NCI-H2081 treated with DMSO at 0.1 percent for 48 hours (cell line): ENCODE measurements at regions not wholly inside any gene's neighbourhood (a gene's known extent, or its start where the extent isn't known, plus 50 kb on each side); places are given as distances from the start of the nearest gene placed in this dataset.
"Not testable (repeated sequence)": the region's sequence is repeated elsewhere in the genome, so short reads cannot be mapped to it uniquely, and the experiment has no call there.

Experiments
- DNase-seq: peaks from one replicate; lab custom pipeline; 2025; lab: John Stamatoyannopoulos, UW

- not testable (repeated sequence) for DNase-seq
Measured at GRCh38 chr2:16970948-16971347, 305.3 kb upstream of the CYRIA start.

GRCh38 chr2:16962505-16962904 is 296.9 kb upstream of the CYRIA start:
- no peak for DNase-seq

GRCh38 chr2:16960579-16960978 is 294.9 kb upstream of the CYRIA start:
- DNase-seq: no peak

GRCh38 chr2:16958266-16958665 is 292.6 kb upstream of the CYRIA start:
- no peak for DNase-seq

GRCh38 chr2:16952805-16953204 is 287.2 kb upstream of the CYRIA start:
- DNase-seq: no peak

- DNase-seq: no peak
Measured at GRCh38 chr2:16952368-16952767, 286.7 kb upstream of the CYRIA start.

GRCh38 chr2:16950436-16950835 is 284.8 kb upstream of the CYRIA start:
- no peak for DNase-seq

GRCh38 chr2:16948710-16949109 is 283.1 kb upstream of the CYRIA start:
- DNase-seq: no peak

GRCh38 chr2:16948053-16948452 is 282.4 kb upstream of the CYRIA start:
- peak; percentile 39 for DNase-seq

GRCh38 chr2:16943279-16943958 is 277.8 kb upstream of the CYRIA start:
- DNase-seq: no peak

- DNase-seq: no peak
Measured at GRCh38 chr2:16940214-16940613, 274.6 kb upstream of the CYRIA start.

- DNase-seq: no peak
Measured at GRCh38 chr2:16939771-16940170, 274.1 kb upstream of the CYRIA start.

GRCh38 chr2:16933355-16933754 is 267.7 kb upstream of the CYRIA start:
- DNase-seq: no peak

- no peak for DNase-seq
Measured at GRCh38 chr2:16932826-16933225, 267.2 kb upstream of the CYRIA start.

GRCh38 chr2:16931441-16931840 is 265.8 kb upstream of the CYRIA start:
- DNase-seq: no peak

GRCh38 chr2:16927398-16927797 is 261.8 kb upstream of the CYRIA start:
- DNase-seq: no peak

GRCh38 chr2:16925145-16925544 is 259.5 kb upstream of the CYRIA start:
- no peak for DNase-seq

GRCh38 chr2:16915341-16915755 is 249.7 kb upstream of the CYRIA start:
- DNase-seq: not testable (repeated sequence)

GRCh38 chr2:16911746-16912145 is 246.1 kb upstream of the CYRIA start:
- no peak for DNase-seq

- no peak for DNase-seq
Measured at GRCh38 chr2:16908656-16909055, 243.0 kb upstream of the CYRIA start.

- no peak for DNase-seq
Measured at GRCh38 chr2:16907645-16908282, 242.1 kb upstream of the CYRIA start.

- not testable (repeated sequence) for DNase-seq
Measured at GRCh38 chr2:16905325-16905724, 239.7 kb upstream of the CYRIA start.

- DNase-seq: no peak
Measured at GRCh38 chr2:16900405-16901025, 234.9 kb upstream of the CYRIA start.
